ENCODE measurements at regions not wholly inside any gene's neighbourhood (a gene's known extent, or its start where the extent isn't known, plus 50 kb on each side); places are given as distances from the start of the nearest gene placed in this dataset.

- Histone ChIP-seq H3K9ac (ENCODE audit: low read depth, low read length) (no peak overlapping the region), H2AK9ac (replicated peaks; ENCODE audit: low read depth, low read length, poor library complexity) (no peak overlapping the region), H2BK20ac (ENCODE audit: low read depth, low read length) (no peak overlapping the region), H3K4me3 (ENCODE audit: insufficient read depth, low read depth, low read length) (no peak overlapping the region), H3K4me1 (ENCODE audit: control insufficient read depth, insufficient read depth, low read length) (no peaks in the 10 kb centered on the region), H2BK15ac (ENCODE audit: low read depth, low read length) (no peak overlapping the region), H3K9me3 (ENCODE audit: control insufficient read depth, insufficient read depth, low read length) (no peaks in the 10 kb centered on the region), H2AFZ (replicated peaks; ENCODE audit: low read length, poor library complexity) (no peak overlapping the region), H2BK5ac (ENCODE audit: low read depth, low read length, poor library complexity, severe bottlenecking) (no peak overlapping the region), H4K91ac (ENCODE audit: insufficient read depth, low read depth, low read length) (no peak overlapping the region), H4K20me1 (ENCODE audit: insufficient read depth, low read length) (no peaks in the 10 kb centered on the region), H4K8ac (ENCODE audit: low read depth in 2 of 2, low read length in 2 of 2) (no peak overlapping the region), H3K23ac (ENCODE audit: low read depth, low read length) (no peak overlapping the region), H3K36me3 (ENCODE audit: control insufficient read depth, insufficient read depth, low read length) (no peaks in the 10 kb centered on the region), H2BK120ac (ENCODE audit: low read depth, low read length) (no peak overlapping the region), H3K4me2 (ENCODE audit: low read depth, low read length) (no peak overlapping the region), H3K9me1 (ENCODE audit: insufficient read depth, low read length) (no peaks in the 10 kb centered on the region), H2AK5ac (ENCODE audit: low read depth, low read length) (no peak overlapping the region), H4K5ac (ENCODE audit: low read depth, low read length) (no peak overlapping the region), H3K79me1 (ENCODE audit: low read depth in 1 of 2, low read length in 2 of 2) (no peaks in the 10 kb centered on the region), H3K18ac (ENCODE audit: low read depth, low read length) (no peak overlapping the region), H3K27ac (ENCODE audit: insufficient read depth, low read length) (no peak overlapping the region), H3K56ac (ENCODE audit: extremely low read depth, insufficient read depth, low read length) (no peak overlapping the region), H3K4ac (ENCODE audit: low read depth, low read length) (no peak overlapping the region), H3K27me3 (ENCODE audit: control insufficient read depth, insufficient read depth, low read length) (no peaks in the 10 kb centered on the region), H3K14ac (replicated peaks; ENCODE audit: low read depth, low read length) (no peak overlapping the region)
- ChIA-PET POLR2A (ENCODE audit: unreplicated experiment) (no interaction called here), CTCF (interaction anchor here (0.7 kb wide), 1 partner anchor 12 kb away, joined by 3 read pairs; no protein-coding TSS in a partner anchor)
- no peak for ATAC-seq (ENCODE audit: low read depth)
- BruUV-seq (replicated peaks) = no TSS peak
- TF ChIP-seq MXI1 (IDR thresholded peaks at IDR 0.05; ENCODE audit: borderline replicate concordance, low read depth, low read length) (no peak), SMC3 (IDR thresholded peaks at IDR 0.05; ENCODE audit: low read depth, low read length) (no peak), MAFK (IDR thresholded peaks at IDR 0.05; ENCODE audit: low read depth, low read length) (no peak), CHD1 (IDR thresholded peaks at IDR 0.05; ENCODE audit: low read depth, low read length) (no peak), MAZ (IDR thresholded peaks at IDR 0.05; ENCODE audit: borderline replicate concordance, low read depth, low read length) (no peak), USF2 (IDR thresholded peaks at IDR 0.05; ENCODE audit: low read depth, low read length) (no peak), BHLHE40 (IDR thresholded peaks at IDR 0.05; ENCODE audit: low read depth, low read length) (no peak), FOS (IDR thresholded peaks at IDR 0.05; ENCODE audit: low read depth, low read length) (no peak), RAD21 (IDR thresholded peaks at IDR 0.05; ENCODE audit: low read length) (no peak), CEBPB (IDR thresholded peaks at IDR 0.05; ENCODE audit: low read depth, low read length) (no peak), NFE2L2 (IDR thresholded peaks at IDR 0.05; ENCODE audit: low read depth, low read length) (no peak), RFX5 (IDR thresholded peaks at IDR 0.05; ENCODE audit: low read depth, low read length) (no peak), ELK1 (IDR thresholded peaks at IDR 0.05; ENCODE audit: borderline replicate concordance, low read depth, low read length) (no peak), POLR2A (IDR thresholded peaks at IDR 0.05; ENCODE audit: low read depth, low read length) (no peak), CTCF (conservative IDR thresholded peaks at IDR 0.05; ENCODE audit: low read depth, low read length) (no peak), RCOR1 (IDR thresholded peaks at IDR 0.05; ENCODE audit: insufficient replicate concordance, low read length) (no peak)
- intact Hi-C loops (cut with micrococcal nuclease) (no loop called here), dilution Hi-C loops (cut with HindIII; ENCODE audit: low sequenced_read_pairs, unreplicated experiment) (no loop called here), in situ Hi-C loops (cut with MboI; ENCODE audit: low sequenced_read_pairs) (no loop called here)
- WGBS, 2 experiments (ENCODE audit: extremely low coverage in 2 of 2, insufficient read length in 1 of 2) = no CpG with 5 or more reads among the region's 1 CpG
- DNase-seq = no peak
Measured at GRCh38 chr16:51474414-51475091, 323.5 kb upstream of the SALL1 start.

All from IMR-90 (cell line).